Neural cell (in vitro differentiated cells): ENCODE measurements at regions not wholly inside any gene's neighbourhood (a gene's known extent, or its start where the extent isn't known, plus 50 kb on each side); places are given as distances from the start of the nearest gene placed in this dataset.

Experiments
- H2AFZ ChIP-seq: fragments of 200-600, 300-800 bp; sonication (generic), shearing (Covaris generic); 2 replicates; pipeline ENCODE4 v1.6.0; 2014; ENCODE audit warnings: low read depth, mild to moderate bottlenecking, antibody characterized with exemption, low read length, moderate library complexity
- H3F3A ChIP-seq: fragments of 200-600 bp; shearing (Covaris generic); 2 replicates; pipeline ENCODE4 v1.6.1; 2016; ENCODE audit warnings: mild to moderate bottlenecking, moderate library complexity, mixed read lengths, antibody characterized with exemption, low read length; ENCODE audit not compliant: insufficient read depth, poor library complexity, severe bottlenecking
- H3K27ac ChIP-seq: fragments of 200-600, 300-800 bp; sonication (generic), shearing (Covaris generic); 2 replicates; pipeline ENCODE4 v1.5.1; 2014; ENCODE audit warnings: mild to moderate bottlenecking, low read length, moderate library complexity
- H3K27me3 ChIP-seq: fragments of 300-800, 200-600 bp; sonication (generic), shearing (Covaris generic); 2 replicates; pipeline ENCODE4 v1.6.0; 2014; ENCODE audit warnings: mild to moderate bottlenecking, low read depth, low read length, moderate library complexity; ENCODE audit not compliant: insufficient read depth
- H3K36me3 ChIP-seq: fragments of 300-800, 200-600 bp; sonication (generic), shearing (Covaris generic); 2 replicates; pipeline ENCODE4 v1.5.1; 2014; ENCODE audit warnings: mild to moderate bottlenecking, antibody characterized with exemption, low read length, moderate library complexity; ENCODE audit not compliant: insufficient read depth
- H3K4me2 ChIP-seq: fragments of 300-800, 200-600 bp; sonication (generic), shearing (Covaris generic); 2 replicates; pipeline ENCODE4 v1.6.0; 2014; ENCODE audit warnings: mild to moderate bottlenecking, low read length
- H3K4me3 ChIP-seq: fragments of 300-800, 200-600 bp; sonication (generic), shearing (Covaris generic); 2 replicates; pipeline ENCODE4 v1.5.1; 2014; ENCODE audit warnings: mild to moderate bottlenecking, low read length, moderate library complexity
- H3K79me2 ChIP-seq: fragments of 200-600 bp; shearing (Covaris generic); replicated peaks from 2 replicates; pipeline ENCODE4 v1.6.0; 2014; ENCODE audit warnings: mild to moderate bottlenecking, low read length, moderate library complexity; ENCODE audit not compliant: insufficient read depth
- H3K9ac ChIP-seq: fragments of 300-800, 200-600 bp; sonication (generic), shearing (Covaris generic); 2 replicates; pipeline ENCODE4 v1.6.1; 2016; ENCODE audit warnings: mild to moderate bottlenecking, low read length, mixed read lengths
- H3K9me2 ChIP-seq: fragments of 200-600 bp; shearing (Covaris generic); 2 replicates; pipeline ENCODE4 v1.6.1; 2016; ENCODE audit warnings: mild to moderate bottlenecking, low read length, mixed read lengths; ENCODE audit not compliant: insufficient read depth
- H3K9me3 ChIP-seq: fragments of 200-600, 300-800 bp; sonication (generic), shearing (Covaris generic); 2 replicates; pipeline ENCODE4 v1.6.1; 2016; ENCODE audit warnings: mild to moderate bottlenecking, mixed run types, low read length, moderate library complexity, mixed read lengths
- H4K20me1 ChIP-seq: fragments of 200-600 bp; shearing (Covaris generic); 2 replicates; pipeline ENCODE4 v1.6.1; 2016; ENCODE audit warnings: mild to moderate bottlenecking, mixed run types; ENCODE audit not compliant: insufficient read depth
- EP300 ChIP-seq: fragments of 450-650 bp; conservative IDR thresholded peaks from 2 replicates; pipeline ENCODE4 v1.6.1; 2014; ENCODE audit warnings: antibody characterized with exemption, mild to moderate bottlenecking, moderate library complexity; ENCODE audit not compliant: poor library complexity, severe bottlenecking
- EZH2 ChIP-seq: fragments of 200-600, 300-800 bp; shearing (Covaris generic), sonication (generic); IDR thresholded peaks from 2 replicates; pipeline ENCODE4 v1.6.1; 2014; ENCODE audit warnings: antibody characterized with exemption, low read length, borderline replicate concordance, mild to moderate bottlenecking; ENCODE audit not compliant: insufficient read depth, poor library complexity, severe bottlenecking
- MXI1 ChIP-seq: fragments of 450-650 bp; conservative IDR thresholded peaks from 2 replicates; pipeline ENCODE4 v1.6.1; 2014; ENCODE audit warnings: antibody characterized with exemption, mild to moderate bottlenecking; ENCODE audit not compliant: poor library complexity, severe bottlenecking
- POLR2AphosphoS5 ChIP-seq: IDR thresholded peaks from 2 replicates; pipeline ENCODE4 v1.6.1; 2012
- RAD21 ChIP-seq: fragments of 450-650 bp; conservative IDR thresholded peaks from 2 replicates; pipeline ENCODE4 v1.6.1; 2014; ENCODE audit warnings: antibody characterized with exemption, mild to moderate bottlenecking, moderate library complexity
- SMC3 ChIP-seq: fragments of 450-650 bp; conservative IDR thresholded peaks from 2 replicates; pipeline ENCODE4 v1.6.1; 2014; ENCODE audit warnings: antibody characterized with exemption, mild to moderate bottlenecking, moderate library complexity; ENCODE audit not compliant: poor library complexity
- TAF1 ChIP-seq: IDR thresholded peaks from 2 replicates; pipeline ENCODE4 v1.6.1; 2012; ENCODE audit warnings: low read depth
- TF ChIP-seq, protein P1 (sequence below): IDR thresholded peaks from 2 replicates; pipeline ENCODE4 v1.6.1; 2012; ENCODE audit warnings: borderline replicate concordance
- TF ChIP-seq, protein P2 (sequence below): fragments of 450-650 bp; IDR thresholded peaks from 2 replicates; pipeline ENCODE4 v1.5.1; 2014; ENCODE audit warnings: antibody characterized with exemption, mild to moderate bottlenecking, moderate library complexity; ENCODE audit not compliant: poor library complexity, severe bottlenecking

DNA sequence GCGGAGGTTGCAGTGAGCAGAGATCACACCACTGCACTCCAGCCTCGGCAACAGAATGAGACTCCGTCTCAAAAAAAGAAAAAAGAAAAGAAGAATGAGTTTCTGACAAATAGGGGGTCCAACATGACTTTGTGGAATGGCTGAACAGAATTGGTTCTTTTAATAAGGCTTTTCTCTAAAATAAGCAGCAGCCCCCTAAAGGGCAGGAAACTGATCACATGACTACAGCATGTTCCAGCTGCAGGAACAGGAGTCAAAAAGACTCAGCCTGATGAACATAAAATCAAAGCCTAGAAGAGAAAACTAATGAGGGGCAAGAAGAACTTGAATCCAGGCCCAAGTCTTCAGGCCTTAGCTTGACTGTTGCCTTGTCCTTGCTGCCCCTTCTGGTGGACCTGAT lies 89.7 kb upstream of the ARRDC4 start:
- no peaks in the 10 kb centered on the region for H3K27me3 ChIP-seq
- H3K9ac ChIP-seq: no peak overlapping the region
- no peaks in the 10 kb centered on the region for H3F3A ChIP-seq
- H3K9me3 ChIP-seq: no peaks in the 10 kb centered on the region
- no peaks in the 10 kb centered on the region for H4K20me1 ChIP-seq
- no peaks in the 10 kb centered on the region for H3K36me3 ChIP-seq
- no peak overlapping the region for H2AFZ ChIP-seq
- H3K79me2 ChIP-seq: no peaks in the 10 kb centered on the region
- H3K9me2 ChIP-seq: no peaks in the 10 kb centered on the region
- no peak overlapping the region for H3K4me3 ChIP-seq
- H3K27ac ChIP-seq: no peak overlapping the region
- no peak overlapping the region for H3K4me2 ChIP-seq
- TF ChIP-seq POLR2AphosphoS5 (no peak), TAF1 (no peak)

DNA sequence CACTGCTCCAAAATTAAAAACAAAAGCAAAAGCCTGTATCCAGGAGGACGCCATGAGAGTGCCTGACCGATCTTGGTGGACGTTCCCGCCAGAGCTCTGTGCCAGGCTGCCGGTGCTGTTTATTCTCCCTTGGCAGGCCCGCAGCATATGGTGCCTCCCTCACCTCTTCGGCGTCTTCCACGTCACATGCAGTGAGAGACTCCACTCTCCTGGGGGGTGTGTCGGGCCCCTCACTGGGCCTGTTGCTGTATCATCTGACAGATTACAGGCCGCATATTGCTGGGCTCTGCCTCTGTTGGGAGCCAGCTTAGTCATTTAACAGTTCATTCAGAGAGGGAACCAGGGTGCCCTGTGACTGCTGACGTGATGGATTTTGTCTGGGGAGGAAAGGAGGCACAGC lies 86.4 kb upstream of the ARRDC4 start:
- no peak overlapping the region for H3K9ac ChIP-seq
- no peak overlapping the region for H3K4me2 ChIP-seq
- H3K27ac ChIP-seq: no peak overlapping the region
- no peaks in the 10 kb centered on the region for H3K9me2 ChIP-seq
- H3K36me3 ChIP-seq: no peaks in the 10 kb centered on the region
- no peak overlapping the region for H2AFZ ChIP-seq
- H4K20me1 ChIP-seq: no peaks in the 10 kb centered on the region
- no peak overlapping the region for H3K4me3 ChIP-seq
- no peaks in the 10 kb centered on the region for H3K79me2 ChIP-seq
- no peaks in the 10 kb centered on the region for H3K9me3 ChIP-seq
- no peak for TF ChIP-seq TAF1
- TF ChIP-seq EZH2: no peak
- TF ChIP-seq, protein P1, sequence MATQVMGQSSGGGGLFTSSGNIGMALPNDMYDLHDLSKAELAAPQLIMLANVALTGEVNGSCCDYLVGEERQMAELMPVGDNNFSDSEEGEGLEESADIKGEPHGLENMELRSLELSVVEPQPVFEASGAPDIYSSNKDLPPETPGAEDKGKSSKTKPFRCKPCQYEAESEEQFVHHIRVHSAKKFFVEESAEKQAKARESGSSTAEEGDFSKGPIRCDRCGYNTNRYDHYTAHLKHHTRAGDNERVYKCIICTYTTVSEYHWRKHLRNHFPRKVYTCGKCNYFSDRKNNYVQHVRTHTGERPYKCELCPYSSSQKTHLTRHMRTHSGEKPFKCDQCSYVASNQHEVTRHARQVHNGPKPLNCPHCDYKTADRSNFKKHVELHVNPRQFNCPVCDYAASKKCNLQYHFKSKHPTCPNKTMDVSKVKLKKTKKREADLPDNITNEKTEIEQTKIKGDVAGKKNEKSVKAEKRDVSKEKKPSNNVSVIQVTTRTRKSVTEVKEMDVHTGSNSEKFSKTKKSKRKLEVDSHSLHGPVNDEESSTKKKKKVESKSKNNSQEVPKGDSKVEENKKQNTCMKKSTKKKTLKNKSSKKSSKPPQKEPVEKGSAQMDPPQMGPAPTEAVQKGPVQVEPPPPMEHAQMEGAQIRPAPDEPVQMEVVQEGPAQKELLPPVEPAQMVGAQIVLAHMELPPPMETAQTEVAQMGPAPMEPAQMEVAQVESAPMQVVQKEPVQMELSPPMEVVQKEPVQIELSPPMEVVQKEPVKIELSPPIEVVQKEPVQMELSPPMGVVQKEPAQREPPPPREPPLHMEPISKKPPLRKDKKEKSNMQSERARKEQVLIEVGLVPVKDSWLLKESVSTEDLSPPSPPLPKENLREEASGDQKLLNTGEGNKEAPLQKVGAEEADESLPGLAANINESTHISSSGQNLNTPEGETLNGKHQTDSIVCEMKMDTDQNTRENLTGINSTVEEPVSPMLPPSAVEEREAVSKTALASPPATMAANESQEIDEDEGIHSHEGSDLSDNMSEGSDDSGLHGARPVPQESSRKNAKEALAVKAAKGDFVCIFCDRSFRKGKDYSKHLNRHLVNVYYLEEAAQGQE: no peak
- TF ChIP-seq SMC3: no peak
- TF ChIP-seq POLR2AphosphoS5: no peak
- no peak for TF ChIP-seq MXI1
- TF ChIP-seq RAD21: no peak
- TF ChIP-seq, protein P2, sequence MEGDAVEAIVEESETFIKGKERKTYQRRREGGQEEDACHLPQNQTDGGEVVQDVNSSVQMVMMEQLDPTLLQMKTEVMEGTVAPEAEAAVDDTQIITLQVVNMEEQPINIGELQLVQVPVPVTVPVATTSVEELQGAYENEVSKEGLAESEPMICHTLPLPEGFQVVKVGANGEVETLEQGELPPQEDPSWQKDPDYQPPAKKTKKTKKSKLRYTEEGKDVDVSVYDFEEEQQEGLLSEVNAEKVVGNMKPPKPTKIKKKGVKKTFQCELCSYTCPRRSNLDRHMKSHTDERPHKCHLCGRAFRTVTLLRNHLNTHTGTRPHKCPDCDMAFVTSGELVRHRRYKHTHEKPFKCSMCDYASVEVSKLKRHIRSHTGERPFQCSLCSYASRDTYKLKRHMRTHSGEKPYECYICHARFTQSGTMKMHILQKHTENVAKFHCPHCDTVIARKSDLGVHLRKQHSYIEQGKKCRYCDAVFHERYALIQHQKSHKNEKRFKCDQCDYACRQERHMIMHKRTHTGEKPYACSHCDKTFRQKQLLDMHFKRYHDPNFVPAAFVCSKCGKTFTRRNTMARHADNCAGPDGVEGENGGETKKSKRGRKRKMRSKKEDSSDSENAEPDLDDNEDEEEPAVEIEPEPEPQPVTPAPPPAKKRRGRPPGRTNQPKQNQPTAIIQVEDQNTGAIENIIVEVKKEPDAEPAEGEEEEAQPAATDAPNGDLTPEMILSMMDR: no peak
- no peak for TF ChIP-seq EP300
- H3F3A ChIP-seq: no peaks in the 10 kb centered on the region
- H3K27me3 ChIP-seq: no peaks in the 10 kb centered on the region

DNA sequence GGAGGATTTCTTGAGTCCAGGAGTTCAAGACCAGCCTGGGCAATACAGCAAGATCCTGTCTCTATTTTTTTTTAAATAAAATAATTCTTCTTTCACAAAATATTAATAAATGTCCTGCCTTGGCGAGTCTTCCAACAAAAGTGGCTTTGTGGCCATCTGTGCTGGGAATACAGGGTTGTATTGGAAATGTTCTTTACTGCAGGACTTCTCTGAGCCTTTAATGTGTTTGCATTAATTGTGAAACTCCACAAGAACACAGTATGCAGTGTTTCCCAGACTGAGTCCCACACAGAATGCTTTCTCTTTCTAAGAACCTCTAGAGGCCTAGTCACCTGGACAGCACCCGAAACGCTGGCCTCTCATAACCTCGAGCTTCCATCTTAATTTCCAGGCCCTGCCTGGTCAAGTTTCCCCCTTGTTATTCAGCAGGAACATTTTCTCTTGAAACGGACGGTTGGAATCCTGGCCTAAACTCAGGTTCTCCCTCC lies 85.4 kb upstream of the ARRDC4 start:
- no peaks in the 10 kb centered on the region for H3K36me3 ChIP-seq
- no peaks in the 10 kb centered on the region for H3F3A ChIP-seq
- H2AFZ ChIP-seq: no peak overlapping the region
- no peak overlapping the region for H3K4me3 ChIP-seq
- H3K9ac ChIP-seq: no peak overlapping the region
- H3K9me3 ChIP-seq: no peaks in the 10 kb centered on the region
- no peaks in the 10 kb centered on the region for H3K9me2 ChIP-seq
- H3K27ac ChIP-seq: no peak overlapping the region
- no peak for TF ChIP-seq TAF1
- TF ChIP-seq RAD21: no peak
- no peak for TF ChIP-seq EZH2
- TF ChIP-seq, protein P1: no peak
- TF ChIP-seq SMC3: no peak
- TF ChIP-seq EP300: no peak
- TF ChIP-seq MXI1: no peak
- TF ChIP-seq POLR2AphosphoS5: no peak
- no peaks in the 10 kb centered on the region for H3K27me3 ChIP-seq
- no peaks in the 10 kb centered on the region for H3K79me2 ChIP-seq
- H3K4me2 ChIP-seq: no peak overlapping the region
- H4K20me1 ChIP-seq: no peaks in the 10 kb centered on the region
